ENCODE measurements at regions not wholly inside any gene's neighbourhood (a gene's known extent, or its start where the extent isn't known, plus 50 kb on each side); places are given as distances from the start of the nearest gene placed in this dataset.

GRCh38 chr1:115210302-115210711 is 121.0 kb upstream of the TSPAN2 start:
- H3K4me3 ChIP-seq: no peak overlapping the region

GRCh38 chr1:115204513-115204912 is 115.2 kb upstream of the TSPAN2 start:
- Histone ChIP-seq H3K9me3 (no peaks in the 10 kb centered on the region), H3K4me3 (no peak overlapping the region), H3K27ac (no peak overlapping the region), H3K27me3 (no peaks in the 10 kb centered on the region), H3K4me1 (peaks cover 4% of the 10 kb centered on the region), H3K36me3 (no peaks in the 10 kb centered on the region)
- intact Hi-C loops (cut with DNase I): no loop called here
- TF ChIP-seq POLR2AphosphoS5 (IDR thresholded peaks at IDR 0.05; ENCODE audit: insufficient read depth in 1 of 2, low read depth in 1 of 2) (no peak), POLR2A (IDR thresholded peaks at IDR 0.05) (no peak), CTCF (IDR thresholded peaks at IDR 0.05) (no peak)
- no peak for DNase-seq (ENCODE audit: extremely low spot score in 2 of 2)

More at GRCh38 chr1:115210302-115210711, 121.0 kb upstream of the TSPAN2 start:
- no peaks in the 10 kb centered on the region for H3K36me3 ChIP-seq
- H3K4me1 ChIP-seq: no peaks in the 10 kb centered on the region
- no peak for TF ChIP-seq CTCF (IDR thresholded peaks at IDR 0.05)
- no peak for TF ChIP-seq POLR2AphosphoS5 (IDR thresholded peaks at IDR 0.05; ENCODE audit: insufficient read depth in 1 of 2, low read depth in 1 of 2)
- no peak for TF ChIP-seq POLR2A (IDR thresholded peaks at IDR 0.05)
- no peak overlapping the region for H3K27ac ChIP-seq
- no peaks in the 10 kb centered on the region for H3K9me3 ChIP-seq
- no peak for DNase-seq (ENCODE audit: extremely low spot score in 2 of 2)
- intact Hi-C loops (cut with DNase I): no loop called here
- H3K27me3 ChIP-seq: no peaks in the 10 kb centered on the region

GRCh38 chr1:115203287-115203686 is 114.0 kb upstream of the TSPAN2 start:
- intact Hi-C loops (cut with DNase I): no loop called here
- peaks cover 10% of the 10 kb centered on the region for H3K4me1 ChIP-seq

GRCh38 chr1:115201598-115201997 is 112.3 kb upstream of the TSPAN2 start:
- no peak for TF ChIP-seq POLR2A (IDR thresholded peaks at IDR 0.05)
- no peak for TF ChIP-seq POLR2AphosphoS5 (IDR thresholded peaks at IDR 0.05; ENCODE audit: insufficient read depth in 1 of 2, low read depth in 1 of 2)
- no peak for TF ChIP-seq CTCF (IDR thresholded peaks at IDR 0.05)
- H3K4me3 ChIP-seq: no peak overlapping the region
- H3K27me3 ChIP-seq: no peaks in the 10 kb centered on the region
- H3K27ac ChIP-seq: no peak overlapping the region
- intact Hi-C loops (cut with DNase I): no loop called here
- peaks cover 11% of the 10 kb centered on the region for H3K4me1 ChIP-seq
- no peaks in the 10 kb centered on the region for H3K9me3 ChIP-seq
- no peaks in the 10 kb centered on the region for H3K36me3 ChIP-seq
- DNase-seq (ENCODE audit: extremely low spot score in 2 of 2): no peak

More at GRCh38 chr1:115203287-115203686, 114.0 kb upstream of the TSPAN2 start:
- TF ChIP-seq POLR2AphosphoS5 (IDR thresholded peaks at IDR 0.05; ENCODE audit: insufficient read depth in 1 of 2, low read depth in 1 of 2) (no peak), CTCF (IDR thresholded peaks at IDR 0.05) (no peak), POLR2A (IDR thresholded peaks at IDR 0.05) (no peak)
- Histone ChIP-seq H3K9me3 (no peaks in the 10 kb centered on the region), H3K36me3 (no peaks in the 10 kb centered on the region), H3K27me3 (no peaks in the 10 kb centered on the region), H3K27ac (no peak overlapping the region), H3K4me3 (no peak overlapping the region)
- DNase-seq (ENCODE audit: extremely low spot score in 2 of 2): no peak

GRCh38 chr1:115199416-115200132 is 110.3 kb upstream of the TSPAN2 start:
- TF ChIP-seq CTCF (IDR thresholded peaks at IDR 0.05): no peak
- no peak for TF ChIP-seq POLR2A (IDR thresholded peaks at IDR 0.05)
- no peak for TF ChIP-seq POLR2AphosphoS5 (IDR thresholded peaks at IDR 0.05; ENCODE audit: insufficient read depth in 1 of 2, low read depth in 1 of 2)
- Histone ChIP-seq H3K27ac (no peak overlapping the region), H3K27me3 (no peaks in the 10 kb centered on the region), H3K9me3 (no peaks in the 10 kb centered on the region), H3K4me1 (peaks cover 11% of the 10 kb centered on the region), H3K4me3 (no peak overlapping the region), H3K36me3 (no peaks in the 10 kb centered on the region)
- intact Hi-C loops (cut with DNase I): no loop called here
- no peak for DNase-seq (ENCODE audit: extremely low spot score in 2 of 2)
